ENCODE measurements at regions not wholly inside any gene's neighbourhood (a gene's known extent, or its start where the extent isn't known, plus 50 kb on each side); places are given as distances from the start of the nearest gene placed in this dataset.

- Histone ChIP-seq H3K27ac (no peak overlapping the region), H3K36me3 (no peaks in the 10 kb centered on the region), H3K4me1 (no peaks in the 10 kb centered on the region), H3K9me3 (no peaks in the 10 kb centered on the region), H3K27me3 (peaks cover 7% of the 10 kb centered on the region), H3K4me3 (no peak overlapping the region)
- WGBS: 63% methylated on average over 7 of the region's 7 CpGs
- TF ChIP-seq POLR2A (IDR thresholded peaks at IDR 0.05) (no peak), POLR2AphosphoS5 (IDR thresholded peaks at IDR 0.05) (no peak), EP300 (IDR thresholded peaks at IDR 0.05) (no peak), CTCF (IDR thresholded peaks at IDR 0.05) (no peak)
- DNase-seq (ENCODE audit: low spot score in 2 of 2): no peak
These were observed 290.7 kb upstream of the ASIC2 start for GRCh38 chr17:33583518-33584417.

GRCh38 chr17:33593991-33594390, 300.9 kb upstream of the ASIC2 start:
- DNase-seq (ENCODE audit: low spot score in 2 of 2): no peak
- no peak for TF ChIP-seq POLR2A (IDR thresholded peaks at IDR 0.05)
- TF ChIP-seq CTCF (IDR thresholded peaks at IDR 0.05): no peak
- TF ChIP-seq POLR2AphosphoS5 (IDR thresholded peaks at IDR 0.05): no peak
- TF ChIP-seq EP300 (IDR thresholded peaks at IDR 0.05): no peak
- Histone ChIP-seq H3K36me3 (no peaks in the 10 kb centered on the region), H3K4me1 (no peaks in the 10 kb centered on the region), H3K27me3 (peaks cover 10% of the 10 kb centered on the region), H3K4me3 (no peak overlapping the region), H3K27ac (no peak overlapping the region), H3K9me3 (no peaks in the 10 kb centered on the region)
- 79% methylated on average over 4 of the region's 4 CpGs for WGBS

- TF ChIP-seq EP300 (IDR thresholded peaks at IDR 0.05): no peak
- TF ChIP-seq POLR2AphosphoS5 (IDR thresholded peaks at IDR 0.05): no peak
- TF ChIP-seq POLR2A (IDR thresholded peaks at IDR 0.05): no peak
- no peak for TF ChIP-seq CTCF (IDR thresholded peaks at IDR 0.05)
- Histone ChIP-seq H3K36me3 (no peaks in the 10 kb centered on the region), H3K4me3 (no peak overlapping the region), H3K4me1 (no peaks in the 10 kb centered on the region), H3K27ac (no peak overlapping the region), H3K9me3 (no peaks in the 10 kb centered on the region), H3K27me3 (peaks cover 7% of the 10 kb centered on the region)
- DNase-seq (ENCODE audit: low spot score in 2 of 2): no peak
- 26% methylated on average over 2 of the region's 2 CpGs for WGBS
These were observed 302.7 kb upstream of the ASIC2 start for GRCh38 chr17:33595828-33596227.

- Histone ChIP-seq H3K4me1 (no peaks in the 10 kb centered on the region), H3K27ac (no peak overlapping the region), H3K36me3 (no peaks in the 10 kb centered on the region), H3K9me3 (no peaks in the 10 kb centered on the region), H3K4me3 (no peak overlapping the region), H3K27me3 (peaks cover 7% of the 10 kb centered on the region)
- TF ChIP-seq POLR2AphosphoS5 (IDR thresholded peaks at IDR 0.05) (no peak), CTCF (IDR thresholded peaks at IDR 0.05) (no peak), EP300 (IDR thresholded peaks at IDR 0.05) (no peak), POLR2A (IDR thresholded peaks at IDR 0.05) (no peak)
- WGBS: 59% methylated on average over 3 of the region's 3 CpGs
- DNase-seq (ENCODE audit: low spot score in 2 of 2): no peak
These were observed 303.8 kb upstream of the ASIC2 start for GRCh38 chr17:33596899-33597298.

GRCh38 chr17:33598797-33599196, 305.7 kb upstream of the ASIC2 start:
- 100% methylated on average over 2 of the region's 2 CpGs for WGBS
- Histone ChIP-seq H3K4me3 (no peak overlapping the region), H3K27ac (no peak overlapping the region)

More at GRCh38 chr17:33598797-33599196, 305.7 kb upstream of the ASIC2 start:
- H3K9me3 ChIP-seq: no peaks in the 10 kb centered on the region
- peaks cover 4% of the 10 kb centered on the region for H3K27me3 ChIP-seq
- no peaks in the 10 kb centered on the region for H3K4me1 ChIP-seq
- no peak for DNase-seq (ENCODE audit: low spot score in 2 of 2)
- H3K36me3 ChIP-seq: no peaks in the 10 kb centered on the region
- no peak for TF ChIP-seq POLR2A (IDR thresholded peaks at IDR 0.05)
- no peak for TF ChIP-seq EP300 (IDR thresholded peaks at IDR 0.05)
- no peak for TF ChIP-seq CTCF (IDR thresholded peaks at IDR 0.05)
- no peak for TF ChIP-seq POLR2AphosphoS5 (IDR thresholded peaks at IDR 0.05)
